ENCODE measurements at regions not wholly inside any gene's neighbourhood (a gene's known extent, or its start where the extent isn't known, plus 50 kb on each side); places are given as distances from the start of the nearest gene placed in this dataset.

GRCh38 chr1:228927946-228928898, 192.9 kb downstream of the RHOU start:
- no peak for DNase-seq (ENCODE audit: low spot score in 2 of 2)
- Mint-ChIP-seq H3K4me3 (no peak overlapping the region), H3K27me3 (peaks cover 13% of the 10 kb centered on the region), H3K36me3 (peaks cover 2% of the 10 kb centered on the region), H3K4me1 (peaks cover 3% of the 10 kb centered on the region), H3K9me3 (peaks cover 10% of the 10 kb centered on the region), H3K27ac (no peak overlapping the region)
- ATAC-seq (ENCODE audit: low read depth) = no peak

DNA sequence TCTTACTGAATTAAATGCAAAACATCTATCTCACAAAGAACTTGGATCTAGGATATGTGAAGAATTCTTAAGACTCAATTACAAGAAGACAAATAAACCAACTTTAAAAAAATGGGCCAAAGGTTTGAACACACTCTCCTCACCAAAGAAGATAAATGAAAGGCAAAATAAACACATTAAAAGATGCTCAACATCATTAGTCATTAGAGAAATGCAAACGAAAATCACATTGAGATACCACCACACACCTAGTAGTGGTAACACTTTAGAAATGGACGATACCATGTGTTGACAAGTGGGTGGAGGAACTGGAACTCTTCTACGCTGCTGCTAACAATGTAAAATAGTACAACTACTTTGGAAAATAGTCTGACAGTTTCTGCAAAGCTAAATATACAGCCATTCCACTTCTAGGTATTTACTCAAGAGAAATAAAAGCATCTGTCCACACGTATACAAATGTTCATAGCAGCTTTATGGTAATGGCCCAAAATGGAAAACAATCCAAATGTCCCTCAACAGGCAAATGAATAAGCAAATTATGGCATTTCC, 194.3 kb downstream of the RHOU start:
- Mint-ChIP-seq H3K27ac (no peak overlapping the region), H3K9me3 (peaks cover 10% of the 10 kb centered on the region), H3K4me3 (no peak overlapping the region), H3K27me3 (peaks cover 18% of the 10 kb centered on the region), H3K4me1 (peaks cover 3% of the 10 kb centered on the region), H3K36me3 (peaks cover 2% of the 10 kb centered on the region)
- ATAC-seq (ENCODE audit: low read depth) (no peak), DNase-seq (ENCODE audit: low spot score in 2 of 2) (no peak)

- peaks cover 9% of the 10 kb centered on the region for H3K9me3 Mint-ChIP-seq
- H3K36me3 Mint-ChIP-seq = peaks cover 2% of the 10 kb centered on the region
- H3K4me1 Mint-ChIP-seq = peaks cover 3% of the 10 kb centered on the region
- no peak for DNase-seq (ENCODE audit: low spot score in 2 of 2)
- no peak overlapping the region for H3K27ac Mint-ChIP-seq
- H3K27me3 Mint-ChIP-seq = peaks cover 15% of the 10 kb centered on the region
- H3K4me3 Mint-ChIP-seq = no peak overlapping the region
- ATAC-seq (ENCODE audit: low read depth) = no peak
Observed at GRCh38 chr1:228930479-228930957, 195.2 kb downstream of the RHOU start.

DNA sequence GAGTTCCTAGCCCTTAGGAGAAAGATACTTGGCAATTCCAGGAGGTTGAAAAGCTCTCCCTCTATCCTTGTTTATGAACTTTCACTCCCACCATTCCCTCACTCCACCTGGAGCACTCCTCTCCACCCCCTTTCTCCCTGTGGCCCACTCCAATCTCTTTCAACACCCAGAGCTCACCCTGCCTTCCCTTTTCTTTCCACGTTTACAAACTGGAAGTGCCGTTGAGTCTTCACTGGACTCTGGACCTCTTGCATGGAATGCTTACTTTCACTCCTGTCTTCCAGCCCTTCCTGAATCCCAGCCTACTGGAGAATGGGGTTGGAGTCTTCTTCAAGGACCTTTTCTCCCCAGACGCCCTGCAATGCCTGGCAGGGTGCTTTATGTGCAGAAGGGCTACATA, 198.5 kb downstream of the RHOU start:
- Mint-ChIP-seq H3K4me1 (no peaks in the 10 kb centered on the region), H3K36me3 (no peaks in the 10 kb centered on the region), H3K4me3 (no peak overlapping the region), H3K27me3 (peaks cover 7% of the 10 kb centered on the region), H3K27ac (no peak overlapping the region), H3K9me3 (peaks cover 3% of the 10 kb centered on the region)
- DNase-seq (ENCODE audit: low spot score in 2 of 2) = no peak
- ATAC-seq (ENCODE audit: low read depth) = no peak

- peaks cover 8% of the 10 kb centered on the region for H3K27me3 Mint-ChIP-seq
- H3K36me3 Mint-ChIP-seq = no peaks in the 10 kb centered on the region
- H3K4me1 Mint-ChIP-seq = no peaks in the 10 kb centered on the region
- ATAC-seq (ENCODE audit: low read depth) = no peak
- no peaks in the 10 kb centered on the region for H3K9me3 Mint-ChIP-seq
- no peak overlapping the region for H3K4me3 Mint-ChIP-seq
- DNase-seq (ENCODE audit: low spot score in 2 of 2) = no peak
- no peak overlapping the region for H3K27ac Mint-ChIP-seq
Observed at GRCh38 chr1:228935198-228935663, 200.0 kb downstream of the RHOU start.

DNA sequence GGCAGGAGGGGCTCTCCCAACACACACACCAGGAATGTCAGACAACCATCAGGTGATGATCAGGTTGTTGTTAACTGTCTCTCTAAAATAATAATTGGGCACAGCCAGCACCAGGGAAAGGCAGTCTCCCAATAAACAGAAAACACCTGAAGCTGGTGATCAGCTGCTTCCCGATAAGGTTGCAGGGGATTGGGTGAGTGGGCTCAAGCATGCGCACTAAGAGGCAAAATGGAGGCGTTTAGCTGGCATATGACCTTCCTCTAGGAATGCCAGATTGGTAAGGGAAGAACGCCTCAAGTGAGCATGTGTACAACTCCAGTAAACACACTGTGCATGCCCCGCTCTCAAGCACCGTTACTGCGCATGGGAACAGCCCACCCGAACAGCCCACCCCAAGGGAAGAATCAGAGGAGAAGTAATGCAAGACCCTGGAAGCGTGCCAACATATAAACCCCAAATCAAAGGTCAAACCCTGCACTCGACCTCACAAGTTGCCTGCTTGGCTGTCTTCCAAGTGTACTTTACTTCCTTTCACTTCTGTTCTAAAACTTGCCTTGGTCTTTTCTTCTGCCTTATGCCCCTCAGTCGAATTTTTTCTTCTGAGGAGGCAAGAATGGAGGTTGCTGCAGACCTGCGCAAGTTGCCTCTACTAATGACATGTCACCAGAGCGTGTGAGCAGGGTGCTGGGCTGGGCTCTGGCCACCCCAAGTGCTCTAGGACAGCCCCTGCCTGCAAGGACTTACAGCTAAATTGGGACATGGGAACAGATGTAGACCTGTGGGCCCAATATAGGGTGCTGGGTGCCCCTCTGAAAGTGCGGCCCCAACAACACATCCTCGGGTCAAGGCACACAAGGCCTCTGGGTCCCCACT, 200.8 kb downstream of the RHOU start:
- H3K9me3 Mint-ChIP-seq = no peaks in the 10 kb centered on the region
- DNase-seq (ENCODE audit: low spot score in 2 of 2) = no peak
- no peak overlapping the region for H3K4me3 Mint-ChIP-seq
- H3K4me1 Mint-ChIP-seq = no peaks in the 10 kb centered on the region
- H3K36me3 Mint-ChIP-seq = no peaks in the 10 kb centered on the region
- H3K27ac Mint-ChIP-seq = no peak overlapping the region
- H3K27me3 Mint-ChIP-seq = peaks cover 8% of the 10 kb centered on the region
- ATAC-seq (ENCODE audit: low read depth) = no peak

- Mint-ChIP-seq H3K27ac (no peak overlapping the region), H3K27me3 (peaks cover 8% of the 10 kb centered on the region), H3K4me1 (no peaks in the 10 kb centered on the region), H3K9me3 (no peaks in the 10 kb centered on the region), H3K4me3 (no peak overlapping the region), H3K36me3 (no peaks in the 10 kb centered on the region)
- DNase-seq (ENCODE audit: low spot score in 2 of 2) (no peak), ATAC-seq (ENCODE audit: low read depth) (no peak)
Observed at GRCh38 chr1:228936881-228937280, 201.6 kb downstream of the RHOU start.

DNA sequence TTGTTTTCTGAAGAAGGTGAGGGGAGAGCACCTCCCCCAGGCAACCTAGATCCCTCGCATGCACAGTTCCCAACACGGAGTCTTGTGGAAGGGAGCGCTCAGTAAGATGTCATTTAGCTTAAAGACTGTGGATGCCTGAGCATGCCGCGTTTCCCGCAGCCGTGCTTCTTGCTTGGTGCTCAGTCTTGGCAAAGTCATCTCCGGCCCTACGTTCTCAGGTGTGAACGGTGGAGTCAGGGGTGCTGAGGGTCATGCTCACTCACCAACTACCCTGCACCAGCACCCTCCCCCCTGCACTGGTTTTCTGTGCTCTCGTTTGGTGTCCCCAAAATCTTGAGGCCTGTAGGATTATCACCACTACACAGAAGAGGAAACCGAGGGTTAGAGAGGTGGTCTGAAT, 202.1 kb downstream of the RHOU start:
- peaks cover 8% of the 10 kb centered on the region for H3K27me3 Mint-ChIP-seq
- H3K4me1 Mint-ChIP-seq = no peaks in the 10 kb centered on the region
- H3K36me3 Mint-ChIP-seq = no peaks in the 10 kb centered on the region
- ATAC-seq (ENCODE audit: low read depth) (no peak), DNase-seq (ENCODE audit: low spot score in 2 of 2) (no peak)
- H3K27ac Mint-ChIP-seq = no peak overlapping the region
- no peak overlapping the region for H3K4me3 Mint-ChIP-seq
- no peaks in the 10 kb centered on the region for H3K9me3 Mint-ChIP-seq

GRCh38 chr1:228937851-228938536, 202.7 kb downstream of the RHOU start:
- no peak overlapping the region for H3K27ac Mint-ChIP-seq
- ATAC-seq (ENCODE audit: low read depth) (no peak), DNase-seq (ENCODE audit: low spot score in 2 of 2) (no peak)
- no peak overlapping the region for H3K4me3 Mint-ChIP-seq
- H3K27me3 Mint-ChIP-seq = peaks cover 8% of the 10 kb centered on the region
- H3K9me3 Mint-ChIP-seq = no peaks in the 10 kb centered on the region
- no peaks in the 10 kb centered on the region for H3K4me1 Mint-ChIP-seq
- no peaks in the 10 kb centered on the region for H3K36me3 Mint-ChIP-seq

GRCh38 chr1:228938537-228938901, 203.2 kb downstream of the RHOU start:
- H3K4me3 Mint-ChIP-seq = no peak overlapping the region
- ATAC-seq (ENCODE audit: low read depth) (no peak), DNase-seq (ENCODE audit: low spot score in 2 of 2) (no peak)
- no peaks in the 10 kb centered on the region for H3K9me3 Mint-ChIP-seq
- H3K27ac Mint-ChIP-seq = no peak overlapping the region
- no peaks in the 10 kb centered on the region for H3K4me1 Mint-ChIP-seq
- H3K36me3 Mint-ChIP-seq = no peaks in the 10 kb centered on the region
- peaks cover 10% of the 10 kb centered on the region for H3K27me3 Mint-ChIP-seq

DNA sequence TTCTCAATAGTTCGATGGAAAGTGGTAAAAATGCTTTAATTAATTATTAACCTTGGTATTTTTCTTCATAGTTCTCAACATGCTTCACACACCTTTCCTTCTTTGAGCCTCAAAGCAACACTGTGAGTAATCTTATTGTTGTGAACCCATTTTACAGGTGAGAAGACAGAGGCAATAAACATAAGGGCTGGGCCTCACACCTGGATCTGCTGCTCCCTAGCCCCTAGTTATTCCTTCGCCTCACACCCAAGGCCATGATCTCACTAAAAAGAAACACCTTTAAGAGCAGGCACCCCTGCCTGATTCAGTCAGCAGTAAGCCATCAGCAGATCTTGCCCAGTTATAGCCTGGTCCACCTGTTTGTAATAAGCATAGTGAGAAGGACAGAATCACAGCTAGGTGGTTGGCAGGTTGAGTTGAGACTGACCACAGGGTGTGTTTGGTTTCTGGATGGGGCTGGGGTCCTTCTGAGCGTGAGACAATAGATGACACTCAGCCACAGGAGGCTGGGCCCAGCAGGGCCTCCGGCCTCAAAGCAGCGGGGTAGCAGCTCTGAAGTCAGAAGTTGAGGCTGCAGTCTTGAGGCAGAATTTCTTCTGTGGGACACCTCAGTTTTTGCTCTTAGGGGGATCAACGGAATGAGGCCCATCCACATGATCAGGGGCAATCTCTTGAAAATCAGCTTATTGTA, 203.9 kb downstream of the RHOU start:
- H3K4me3 Mint-ChIP-seq = no peak overlapping the region
- ATAC-seq (ENCODE audit: low read depth) = no peak
- no peak for DNase-seq (ENCODE audit: low spot score in 2 of 2)
- no peaks in the 10 kb centered on the region for H3K36me3 Mint-ChIP-seq
- no peaks in the 10 kb centered on the region for H3K4me1 Mint-ChIP-seq
- H3K9me3 Mint-ChIP-seq = no peaks in the 10 kb centered on the region
- H3K27ac Mint-ChIP-seq = no peak overlapping the region
- H3K27me3 Mint-ChIP-seq = peaks cover 10% of the 10 kb centered on the region

GRCh38 chr1:228939881-228940392, 204.7 kb downstream of the RHOU start:
- H3K4me3 Mint-ChIP-seq = no peak overlapping the region
- H3K36me3 Mint-ChIP-seq = no peaks in the 10 kb centered on the region
- ATAC-seq (ENCODE audit: low read depth) (no peak), DNase-seq (ENCODE audit: low spot score in 2 of 2) (no peak)
- no peaks in the 10 kb centered on the region for H3K9me3 Mint-ChIP-seq
- H3K27me3 Mint-ChIP-seq = peaks cover 6% of the 10 kb centered on the region
- no peak overlapping the region for H3K27ac Mint-ChIP-seq
- H3K4me1 Mint-ChIP-seq = no peaks in the 10 kb centered on the region

DNA sequence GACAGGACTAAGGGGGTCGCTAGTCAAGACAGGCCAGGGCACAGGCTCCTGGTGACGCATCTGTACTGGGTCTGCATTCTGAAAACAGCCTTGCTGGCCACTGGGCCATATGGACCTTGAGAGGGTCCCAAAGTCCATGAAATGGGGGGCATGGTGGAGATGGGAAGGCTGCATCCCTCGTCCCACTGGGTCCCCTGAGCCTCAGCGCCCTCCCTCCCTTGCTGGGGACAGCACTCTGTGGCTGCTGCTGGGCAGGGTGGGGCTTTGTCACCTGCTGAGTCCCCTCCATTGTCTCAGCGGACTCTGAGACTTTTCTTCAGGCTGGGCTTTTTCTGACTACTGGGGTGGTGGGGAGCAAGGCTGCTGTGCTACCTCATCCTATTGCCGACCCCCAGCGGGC, 205.2 kb downstream of the RHOU start:
- no peak for ATAC-seq (ENCODE audit: low read depth)
- Mint-ChIP-seq H3K27ac (no peak overlapping the region), H3K9me3 (no peaks in the 10 kb centered on the region), H3K4me3 (no peak overlapping the region), H3K36me3 (no peaks in the 10 kb centered on the region), H3K27me3 (peaks cover 8% of the 10 kb centered on the region), H3K4me1 (no peaks in the 10 kb centered on the region)
- no peak for DNase-seq (ENCODE audit: low spot score in 2 of 2)
